GM12865 (cell line): ENCODE measurements at regions not wholly inside any gene's neighbourhood (a gene's known extent, or its start where the extent isn't known, plus 50 kb on each side); places are given as distances from the start of the nearest gene placed in this dataset.

Experiments
- DNase-seq: peaks from one replicate; pipeline ENCODE4 v3.0.0; 2010; ENCODE audit warnings: low read depth
- H3K4me3 ChIP-seq: 2 replicates; pipeline ENCODE4 v1.5.1; 2011; ENCODE audit warnings: mild to moderate bottlenecking, low read depth, low read length, control low read depth
- CTCF ChIP-seq: IDR thresholded peaks from 2 replicates; pipeline ENCODE4 v1.5.1; 2011; ENCODE audit warnings: low read length, control low read depth, low read depth, inconsistent platforms; ENCODE audit not compliant: insufficient read depth; ENCODE audit errors: missing control alignments

- TF ChIP-seq CTCF, result no peak
- DNase-seq, result peak; percentile 67
- H3K4me3 ChIP-seq, result no peak overlapping the region
These were observed 908.8 kb downstream of the VRK1 start for GRCh38 chr14:97705976-97706375.

DNA sequence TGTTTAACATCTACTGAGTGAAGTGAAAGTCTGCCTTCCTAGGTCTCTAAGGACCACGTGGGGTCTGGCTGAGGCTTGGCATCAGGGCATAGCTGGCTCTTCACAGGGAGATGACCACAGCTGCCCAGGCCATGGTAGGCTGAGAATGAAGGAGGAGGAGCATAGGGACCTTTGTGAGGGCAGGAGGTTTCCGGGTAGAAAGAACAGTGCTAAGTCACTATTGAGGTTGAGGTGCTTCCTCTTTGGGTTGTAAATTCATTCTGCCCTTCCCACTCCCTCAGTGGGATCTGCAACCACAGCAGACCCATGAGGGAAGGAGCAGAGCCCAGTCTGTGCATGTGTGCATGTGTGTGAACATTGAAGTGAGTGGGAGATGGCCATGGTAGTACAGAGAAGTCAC lies 909.6 kb downstream of the VRK1 start:
- DNase-seq, result peak; percentile 47
- TF ChIP-seq CTCF, result no peak
- no peak overlapping the region for H3K4me3 ChIP-seq

GRCh38 chr14:97707603-97708002 lies 910.4 kb downstream of the VRK1 start:
- H3K4me3 ChIP-seq, result no peak overlapping the region
- peak; percentile 78 for DNase-seq
- TF ChIP-seq CTCF, result peak; percentile 26

GRCh38 chr14:97709552-97709951 lies 912.4 kb downstream of the VRK1 start:
- no peak for DNase-seq
- TF ChIP-seq CTCF, result no peak

DNA sequence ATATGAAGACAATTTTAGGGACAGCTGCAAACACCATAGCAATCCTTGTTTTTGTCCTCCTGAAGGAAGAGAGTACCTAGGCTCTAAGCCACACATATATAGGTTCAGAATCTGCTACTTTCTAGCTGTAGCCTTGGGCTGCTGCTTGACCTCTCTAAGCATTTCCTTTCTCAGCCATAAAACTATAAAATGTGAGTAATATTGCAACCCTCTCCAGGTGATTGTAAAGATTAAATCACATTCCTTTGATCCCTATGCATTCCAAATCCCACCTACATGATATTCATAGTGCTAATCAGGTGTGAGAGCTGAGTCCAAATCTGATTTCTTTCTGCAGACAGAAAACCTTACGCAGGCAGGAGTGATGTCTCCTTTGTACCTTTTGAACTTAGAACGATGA lies 913.5 kb downstream of the VRK1 start:
- TF ChIP-seq CTCF, result no peak
- no peak for DNase-seq
- no peak overlapping the region for H3K4me3 ChIP-seq

More at GRCh38 chr14:97709552-97709951, 912.4 kb downstream of the VRK1 start:
- no peak overlapping the region for H3K4me3 ChIP-seq

DNA sequence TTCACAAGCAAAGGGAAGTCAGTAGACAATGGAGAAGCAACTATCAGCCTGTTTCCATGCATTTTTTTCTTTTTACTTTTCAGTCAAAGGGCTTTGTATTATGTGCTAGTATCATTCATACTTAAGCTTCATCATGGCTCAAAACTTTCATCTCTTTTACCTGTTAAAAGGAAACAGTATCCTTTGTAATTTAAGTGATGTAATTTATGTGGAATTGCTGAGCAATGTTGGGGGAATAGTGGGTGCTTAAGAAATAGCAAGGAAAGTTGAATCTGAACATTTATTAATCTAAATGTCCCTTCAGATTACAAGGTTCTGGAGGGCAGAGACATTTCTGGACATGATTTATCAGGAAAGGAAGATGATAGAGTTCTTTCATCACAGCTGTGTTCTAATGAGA lies 915.3 kb downstream of the VRK1 start:
- H3K4me3 ChIP-seq, result no peak overlapping the region
- no peak for DNase-seq
- TF ChIP-seq CTCF, result no peak

DNA sequence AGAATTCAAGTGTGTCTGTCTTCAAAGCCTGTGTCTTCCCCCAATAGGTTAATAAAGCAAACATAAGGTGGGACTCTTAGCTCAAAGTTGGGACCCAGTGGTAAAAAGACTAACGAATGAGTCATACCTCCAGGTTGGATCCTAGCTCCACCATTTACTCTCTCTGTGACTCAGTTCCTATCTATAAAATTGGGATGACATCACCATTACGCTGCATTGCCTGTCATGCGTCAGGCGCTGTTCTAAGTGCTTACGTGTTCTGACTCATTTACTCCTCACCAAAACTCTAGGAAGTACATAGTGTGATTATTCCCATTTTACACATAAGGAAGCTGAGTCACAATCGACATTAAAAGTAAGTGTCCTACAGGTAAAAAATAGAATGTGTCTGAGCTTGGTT lies 915.8 kb downstream of the VRK1 start:
- TF ChIP-seq CTCF, result no peak
- no peak for DNase-seq
- no peak overlapping the region for H3K4me3 ChIP-seq
